ENCODE measurements at regions not wholly inside any gene's neighbourhood (a gene's known extent, or its start where the extent isn't known, plus 50 kb on each side); places are given as distances from the start of the nearest gene placed in this dataset.

DNA sequence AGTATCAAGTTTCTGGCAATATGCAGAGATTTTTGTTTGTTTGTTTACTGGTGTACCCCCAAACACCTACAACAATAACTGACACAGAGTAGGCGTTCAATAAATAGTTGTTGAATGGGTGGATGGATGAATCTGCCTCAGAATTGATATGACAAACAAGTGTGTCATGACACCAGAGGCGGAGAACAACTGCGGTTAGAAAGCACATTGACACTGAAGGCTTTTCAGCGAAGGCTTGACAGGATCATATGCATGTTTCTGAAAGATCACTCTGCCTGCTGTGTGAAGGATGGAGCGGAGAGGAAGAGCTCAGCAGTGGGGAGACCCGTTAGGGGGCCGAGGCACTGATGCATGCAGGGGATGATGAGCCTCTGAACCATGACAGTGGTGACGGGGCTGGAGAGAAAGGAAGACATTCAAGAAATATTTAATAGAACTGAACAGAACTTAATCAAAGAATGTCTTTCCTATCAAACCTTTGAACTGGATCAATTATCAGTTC is 108.5 kb upstream of the USP47 start:
- Histone ChIP-seq H3K4me1 (ENCODE audit: insufficient read depth, low read length) (no peaks in the 10 kb centered on the region), H2AFZ (ENCODE audit: low read length) (no peak overlapping the region), H3K4me2 (ENCODE audit: low read depth, low read length) (no peak overlapping the region), H3K36me3 (replicated peaks in 1 of 2; ENCODE audit: control insufficient read depth in 1 of 2, insufficient read depth in 2 of 2, low read length in 2 of 2) (no peaks in the 10 kb centered on the region), H3K4me3 (replicated peaks in 1 of 3; ENCODE audit: insufficient read depth in 1 of 3, low read depth in 2 of 3, low read length in 3 of 3) (no peak overlapping the region), H3K9ac (ENCODE audit: insufficient read depth, low read depth, low read length) (no peak overlapping the region), H3K9me3 (ENCODE audit: low read length) (no peaks in the 10 kb centered on the region), H3K27me3 (ENCODE audit: control insufficient read depth in 1 of 2, insufficient read depth in 2 of 2, low read length in 2 of 2) (no peaks in the 10 kb centered on the region; a peak in 1 of 5 replicates), H3K79me2 (ENCODE audit: insufficient read depth, low read length) (no peaks in the 10 kb centered on the region), H3K27ac (ENCODE audit: extremely low read length, insufficient read depth, low read length) (no peak overlapping the region), H4K20me1 (ENCODE audit: insufficient read depth, low read length) (no peaks in the 10 kb centered on the region)
- CTCF ChIA-PET (ENCODE audit: low intra/inter-chr PET ratio, low total read pairs): no interaction called here
- ATAC-seq (no peak), FAIRE-seq (no peak), DNase-seq (ENCODE audit: low spot score) (no peak)
- WGBS (ENCODE audit: low lambda C conversion rate): 33% methylated on average over 8 of the region's 8 CpGs
- TF ChIP-seq ZNF772 (CRISPR knock-in tag; IDR thresholded peaks at IDR 0.05) (no peak), CEBPG (CRISPR knock-in tag; IDR thresholded peaks at IDR 0.05) (no peak), ZMYM4 (CRISPR knock-in tag; IDR thresholded peaks at IDR 0.05) (no peak), NFE2L1 (CRISPR knock-in tag; IDR thresholded peaks at IDR 0.05; ENCODE audit: borderline replicate concordance) (no peak), ZZZ3 (CRISPR knock-in tag; IDR thresholded peaks at IDR 0.05; ENCODE audit: borderline replicate concordance) (no peak), ZNF138 (CRISPR knock-in tag; IDR thresholded peaks at IDR 0.05; ENCODE audit: low read depth) (no peak), ATM (IDR thresholded peaks at IDR 0.05; ENCODE audit: borderline replicate concordance) (no peak), TEAD2 (CRISPR knock-in tag; IDR thresholded peaks at IDR 0.05) (no peak), RFXAP (CRISPR knock-in tag; IDR thresholded peaks at IDR 0.05; ENCODE audit: borderline replicate concordance) (no peak), BORCS8-MEF2B (CRISPR knock-in tag; IDR thresholded peaks at IDR 0.05) (no peak), ZNF749 (CRISPR knock-in tag; IDR thresholded peaks at IDR 0.05; ENCODE audit: borderline replicate concordance) (no peak)
- intact Hi-C loops (cut with micrococcal nuclease; ENCODE audit: unreplicated experiment) (no loop called here), in situ Hi-C loops (cut with HindIII; ENCODE audit: extremely low pct_ligation_motif_present, low pct_unique_long_range_greater_than_20kb) (no loop called here)
- POLR2A ChIA-PET: no interaction called here
- BruUV-seq (replicated peaks): no TSS peak

DNA sequence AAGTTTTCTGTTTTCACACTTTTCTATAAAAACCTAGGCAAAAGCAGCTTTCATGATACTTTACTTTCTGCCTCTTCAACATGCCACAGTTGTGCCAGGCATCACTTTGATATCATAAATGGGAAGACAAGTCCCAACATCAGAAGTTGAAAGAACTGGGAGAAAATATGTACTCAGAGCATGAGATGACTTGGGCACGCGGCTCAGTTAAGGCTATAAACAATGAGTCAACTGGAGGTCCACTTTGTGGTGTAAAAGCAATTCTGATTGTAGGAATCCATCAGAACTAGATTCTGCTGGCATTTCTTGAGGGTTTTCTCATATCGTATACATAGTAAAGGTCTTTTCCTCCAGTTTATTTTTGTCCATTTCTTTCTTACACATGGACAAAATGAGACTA is 109.7 kb upstream of the USP47 start:
- no peak overlapping the region for H3K4me2 ChIP-seq (ENCODE audit: low read depth, low read length)
- H3K4me3 ChIP-seq (replicated peaks in 1 of 3; ENCODE audit: insufficient read depth in 1 of 3, low read depth in 2 of 3, low read length in 3 of 3): no peak overlapping the region
- 0% methylated on average over 3 of the region's 3 CpGs for WGBS (ENCODE audit: low lambda C conversion rate)
- H3K27ac ChIP-seq (ENCODE audit: extremely low read length, insufficient read depth, low read length): no peak overlapping the region
- no peak for FAIRE-seq
- H3K36me3 ChIP-seq (replicated peaks in 1 of 2; ENCODE audit: control insufficient read depth in 1 of 2, insufficient read depth in 2 of 2, low read length in 2 of 2): no peaks in the 10 kb centered on the region
- no peaks in the 10 kb centered on the region for H4K20me1 ChIP-seq (ENCODE audit: insufficient read depth, low read length)
- ChIA-PET CTCF (ENCODE audit: low intra/inter-chr PET ratio, low total read pairs) (no interaction called here), POLR2A (no interaction called here)
- intact Hi-C loops (cut with micrococcal nuclease; ENCODE audit: unreplicated experiment) (no loop called here), in situ Hi-C loops (cut with HindIII; ENCODE audit: extremely low pct_ligation_motif_present, low pct_unique_long_range_greater_than_20kb) (no loop called here)
- no peaks in the 10 kb centered on the region for H3K9me3 ChIP-seq (ENCODE audit: low read length)
- no peak for DNase-seq (ENCODE audit: low spot score)
- no peaks in the 10 kb centered on the region for H3K79me2 ChIP-seq (ENCODE audit: insufficient read depth, low read length)
- no peak for ATAC-seq
- no peak overlapping the region for H3K9ac ChIP-seq (ENCODE audit: insufficient read depth, low read depth, low read length)
- BruUV-seq (replicated peaks): no TSS peak
- H3K27me3 ChIP-seq (ENCODE audit: control insufficient read depth in 1 of 2, insufficient read depth in 2 of 2, low read length in 2 of 2): no peaks in the 10 kb centered on the region; a peak in 1 of 5 replicates
- no peak overlapping the region for H2AFZ ChIP-seq (ENCODE audit: low read length)
- no peaks in the 10 kb centered on the region for H3K4me1 ChIP-seq (ENCODE audit: insufficient read depth, low read length)
- TF ChIP-seq, protein P1, sequence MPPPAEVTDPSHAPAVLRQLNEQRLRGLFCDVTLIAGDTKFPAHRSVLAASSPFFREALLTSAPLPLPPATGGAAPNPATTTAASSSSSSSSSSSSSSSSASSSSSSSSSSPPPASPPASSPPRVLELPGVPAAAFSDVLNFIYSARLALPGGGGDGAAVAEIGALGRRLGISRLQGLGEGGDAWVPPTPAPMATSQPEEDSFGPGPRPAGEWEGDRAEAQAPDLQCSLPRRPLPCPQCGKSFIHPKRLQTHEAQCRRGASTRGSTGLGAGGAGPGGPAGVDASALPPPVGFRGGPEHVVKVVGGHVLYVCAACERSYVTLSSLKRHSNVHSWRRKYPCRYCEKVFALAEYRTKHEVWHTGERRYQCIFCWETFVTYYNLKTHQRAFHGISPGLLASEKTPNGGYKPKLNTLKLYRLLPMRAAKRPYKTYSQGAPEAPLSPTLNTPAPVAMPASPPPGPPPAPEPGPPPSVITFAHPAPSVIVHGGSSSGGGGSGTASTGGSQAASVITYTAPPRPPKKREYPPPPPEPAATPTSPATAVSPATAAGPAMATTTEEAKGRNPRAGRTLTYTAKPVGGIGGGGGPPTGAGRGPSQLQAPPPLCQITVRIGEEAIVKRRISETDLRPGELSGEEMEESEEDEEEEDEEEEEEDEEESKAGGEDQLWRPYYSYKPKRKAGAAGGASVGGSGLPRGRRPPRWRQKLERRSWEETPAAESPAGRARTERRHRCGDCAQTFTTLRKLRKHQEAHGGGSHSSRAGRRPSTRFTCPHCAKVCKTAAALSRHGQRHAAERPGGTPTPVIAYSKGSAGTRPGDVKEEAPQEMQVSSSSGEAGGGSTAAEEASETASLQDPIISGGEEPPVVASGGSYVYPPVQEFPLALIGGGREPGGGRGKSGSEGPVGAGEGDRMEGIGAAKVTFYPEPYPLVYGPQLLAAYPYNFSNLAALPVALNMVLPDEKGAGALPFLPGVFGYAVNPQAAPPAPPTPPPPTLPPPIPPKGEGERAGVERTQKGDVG (CRISPR knock-in tag; IDR thresholded peaks at IDR 0.05; ENCODE audit: borderline replicate concordance): no peak
- TF ChIP-seq, protein P2, sequence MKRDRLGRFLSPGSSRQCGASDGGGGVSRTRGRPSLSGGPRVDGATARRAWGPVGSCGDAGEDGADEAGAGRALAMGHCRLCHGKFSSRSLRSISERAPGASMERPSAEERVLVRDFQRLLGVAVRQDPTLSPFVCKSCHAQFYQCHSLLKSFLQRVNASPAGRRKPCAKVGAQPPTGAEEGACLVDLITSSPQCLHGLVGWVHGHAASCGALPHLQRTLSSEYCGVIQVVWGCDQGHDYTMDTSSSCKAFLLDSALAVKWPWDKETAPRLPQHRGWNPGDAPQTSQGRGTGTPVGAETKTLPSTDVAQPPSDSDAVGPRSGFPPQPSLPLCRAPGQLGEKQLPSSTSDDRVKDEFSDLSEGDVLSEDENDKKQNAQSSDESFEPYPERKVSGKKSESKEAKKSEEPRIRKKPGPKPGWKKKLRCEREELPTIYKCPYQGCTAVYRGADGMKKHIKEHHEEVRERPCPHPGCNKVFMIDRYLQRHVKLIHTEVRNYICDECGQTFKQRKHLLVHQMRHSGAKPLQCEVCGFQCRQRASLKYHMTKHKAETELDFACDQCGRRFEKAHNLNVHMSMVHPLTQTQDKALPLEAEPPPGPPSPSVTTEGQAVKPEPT (CRISPR knock-in tag; IDR thresholded peaks at IDR 0.05; ENCODE audit: low read depth): no peak
- no peak for TF ChIP-seq ELF4 (CRISPR knock-in tag; IDR thresholded peaks at IDR 0.05; ENCODE audit: borderline replicate concordance)
- TF ChIP-seq SALL2 (CRISPR knock-in tag; IDR thresholded peaks at IDR 0.05): no peak
- TF ChIP-seq ZSCAN25 (CRISPR knock-in tag; IDR thresholded peaks at IDR 0.05): no peak
